ENCODE measurements at regions not wholly inside any gene's neighbourhood (a gene's known extent, or its start where the extent isn't known, plus 50 kb on each side); places are given as distances from the start of the nearest gene placed in this dataset.

DNA sequence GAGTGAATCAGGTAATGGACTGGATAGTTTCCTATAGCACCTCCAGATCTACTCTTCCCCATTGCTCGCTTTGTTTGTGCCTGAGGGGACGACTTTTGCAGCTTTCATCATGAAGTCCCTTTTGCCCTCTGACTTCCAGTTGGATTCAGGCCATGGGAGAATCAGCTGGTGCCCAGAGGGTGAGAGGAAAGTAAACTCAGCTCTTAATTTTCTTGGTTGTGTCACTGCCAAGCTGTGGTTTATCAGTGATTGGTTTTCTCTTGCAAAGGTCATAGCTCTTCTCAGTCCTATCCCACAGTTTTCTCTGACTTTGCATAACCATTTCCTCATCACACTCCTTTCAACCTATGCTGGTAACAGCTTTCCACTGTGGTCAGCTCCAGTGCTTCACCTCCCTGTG is 200.1 kb downstream of the KCNJ2 start:
- 91% methylated on average over 2 of the region's 2 CpGs; no CpG with 5 or more reads in 1 of the 2 experiments for whole genome bisulfite sequencing, 2 experiments (ENCODE audit: extremely low coverage in 1 of 2, insufficient coverage in 1 of 2, insufficient read length in 1 of 2, insufficient replicate concordance in 2 of 2, low coverage in 1 of 2, low lambda C conversion rate in 2 of 2, missing lambda C conversion rate in 1 of 2)
- no peaks in the 10 kb centered on the region for H3K23me2 ChIP-seq (ENCODE audit: low read depth, low read length)

More for the DNA sequence above, 200.1 kb downstream of the KCNJ2 start:
- Histone ChIP-seq H4K91ac (replicated peaks; ENCODE audit: insufficient read length, low read length) (no peak overlapping the region), H2BK120ac (replicated peaks; ENCODE audit: low read depth, low read length) (no peak overlapping the region), H2BK12ac (ENCODE audit: low read depth, low read length) (no peak overlapping the region), H3K36me3 (ENCODE audit: control insufficient read depth in 2 of 4, insufficient read depth in 4 of 4, low read length in 3 of 4) (no peaks in the 10 kb centered on the region), H3K27me3 (replicated peaks in 1 of 4; ENCODE audit: control insufficient read depth in 3 of 4, extremely low read depth in 1 of 4, insufficient read depth in 3 of 4, low read length in 3 of 4) (no peaks in the 10 kb centered on the region), H3K79me2 (ENCODE audit: control insufficient read depth in 1 of 2, insufficient read depth in 2 of 2, low read length in 2 of 2) (no peaks in the 10 kb centered on the region), H3K18ac (ENCODE audit: extremely low read depth, low read length) (no peak overlapping the region), H3K79me1 (ENCODE audit: low read depth, low read length) (no peaks in the 10 kb centered on the region), H3K56ac (replicated peaks; ENCODE audit: insufficient read length, low read depth, low read length) (no peak overlapping the region), H2AFZ (ENCODE audit: low read length) (no peak overlapping the region), H3K4ac (replicated peaks; ENCODE audit: insufficient read length, low read depth, low read length) (no peak overlapping the region), H3K9ac (replicated peaks in 1 of 4; ENCODE audit: extremely low read depth in 1 of 4, low read depth in 3 of 4, low read length in 3 of 4) (no peak overlapping the region), H3K23ac (ENCODE audit: insufficient read length) (no peak overlapping the region), H3K4me1 (replicated peaks in 1 of 4; ENCODE audit: control insufficient read depth in 3 of 4, insufficient read depth in 4 of 4, low read length in 3 of 4) (peaks cover 0 to 3% (median 0%) of the 10 kb centered on the region in 4 experiments; a peak in 2 of 7 replicates), H4K20me1 (replicated peaks in 1 of 2; ENCODE audit: control insufficient read depth in 1 of 2, insufficient read depth in 2 of 2, low read length in 2 of 2) (no peaks in the 10 kb centered on the region), H2BK5ac (ENCODE audit: low read depth, low read length) (no peak overlapping the region), H4K8ac (ENCODE audit: extremely low read depth, insufficient read depth, low read length) (no peak overlapping the region), H3K4me3 (ENCODE audit: extremely low read depth in 1 of 4, insufficient read depth in 2 of 4, low read depth in 3 of 4, low read length in 4 of 4) (no peak overlapping the region), H3K27ac (ENCODE audit: low read depth, low read length) (no peak overlapping the region), H2BK15ac (ENCODE audit: low read length) (no peak overlapping the region), H4K5ac (ENCODE audit: insufficient read length, low read depth, low read length) (no peak overlapping the region), H3K4me2 (ENCODE audit: insufficient read depth in 1 of 2, low read depth in 2 of 2, low read length in 2 of 2) (no peak overlapping the region), H3K9me3 (ENCODE audit: insufficient read depth in 2 of 2, low read depth in 1 of 2, low read length in 1 of 2) (no peaks in the 10 kb centered on the region), H2AK5ac (ENCODE audit: low read depth, low read length) (no peak overlapping the region), H2BK20ac (ENCODE audit: low read length) (no peak overlapping the region), H3K14ac (ENCODE audit: insufficient read length) (no peak overlapping the region)
- no peak for TF ChIP-seq EP300 (IDR thresholded peaks at IDR 0.05; ENCODE audit: borderline replicate concordance in 1 of 2, low read depth in 2 of 2, low read length in 2 of 2)
- no peak for TF ChIP-seq HDAC2 (IDR thresholded peaks at IDR 0.05; ENCODE audit: borderline replicate concordance in 1 of 2, low read depth in 2 of 2, low read length in 2 of 2)
- CTCF ChIA-PET (ENCODE audit: partially characterized antibody), result interaction anchor here (1.6 kb wide), 1 partner anchor 10 kb away, joined by 5 read pairs; no protein-coding TSS in a partner anchor
- no peak for FAIRE-seq
- no peak for DNase-seq (ENCODE audit: low read depth in 1 of 2, low spot score in 2 of 2)
- POLR2A ChIA-PET (ENCODE audit: partially characterized antibody), result no interaction called here
